Endodermal cell (in vitro differentiated cells): ENCODE measurements at regions not wholly inside any gene's neighbourhood (a gene's known extent, or its start where the extent isn't known, plus 50 kb on each side); places are given as distances from the start of the nearest gene placed in this dataset.

ENCODE experiments used
- DNase-seq: peaks from one replicate; pipeline ENCODE4 v3.0.0-alpha.2; 2017
- H3K27ac ChIP-seq: 2 replicates; pipeline ENCODE4 v1.5.1; 2013; ENCODE audit warnings: mild to moderate bottlenecking, low read depth, low read length, moderate library complexity
- H3K27me3 ChIP-seq: 2 replicates; pipeline ENCODE4 v1.6.1; 2013; ENCODE audit warnings: mild to moderate bottlenecking, low read length, moderate library complexity; ENCODE audit not compliant: insufficient read depth, control insufficient read depth, poor library complexity, severe bottlenecking
- H3K36me3 ChIP-seq: 2 replicates; pipeline ENCODE4 v1.7.0; 2013; ENCODE audit warnings: mild to moderate bottlenecking, low read length, moderate library complexity; ENCODE audit not compliant: control insufficient read depth, insufficient read depth
- H3K4me1 ChIP-seq: one replicate; pipeline ENCODE4 v1.7.0; 2013; ENCODE audit warnings: low read length; ENCODE audit not compliant: control insufficient read depth, insufficient read depth
- H3K4me3 ChIP-seq: 2 replicates; pipeline ENCODE4 v1.5.1; 2013; ENCODE audit warnings: mild to moderate bottlenecking, low read length, moderate library complexity
- H3K9ac ChIP-seq: 2 replicates; pipeline ENCODE4 v1.6.1; 2013; ENCODE audit warnings: mild to moderate bottlenecking, low read length, moderate library complexity; ENCODE audit not compliant: poor library complexity, severe bottlenecking; ENCODE audit errors: extremely low read depth
- H3K9me3 ChIP-seq: 2 replicates; pipeline ENCODE4 v1.6.1; 2013; ENCODE audit warnings: mild to moderate bottlenecking, low read length, moderate library complexity; ENCODE audit not compliant: control insufficient read depth
- H3K27ac Mint-ChIP-seq: 2 replicates; pipeline ENCODE4 v1.8.0; 2020; ENCODE audit warnings: mixed read lengths
- H3K27me3 Mint-ChIP-seq: 2 replicates; pipeline ENCODE4 v1.8.0; 2021; ENCODE audit warnings: mild to moderate bottlenecking, mixed read lengths; ENCODE audit not compliant: insufficient read depth
- H3K36me3 Mint-ChIP-seq: 2 replicates; pipeline ENCODE4 v1.8.0; 2020; ENCODE audit warnings: low read depth, mixed read lengths
- H3K4me1 Mint-ChIP-seq: 2 replicates; pipeline ENCODE4 v1.8.0; 2020; ENCODE audit warnings: mixed read lengths
- H3K4me3 Mint-ChIP-seq: 2 replicates; pipeline ENCODE4 v1.8.0; 2020; ENCODE audit warnings: mild to moderate bottlenecking, moderate library complexity, mixed read lengths
- H3K9me3 Mint-ChIP-seq: 2 replicates; pipeline ENCODE4 v1.8.0; 2020; ENCODE audit warnings: mild to moderate bottlenecking, mixed read lengths
- WGBS, 2 experiments: methylation state at CpG; one replicate each; pipeline versions ENCODE4 v1.1.5 to v1.1.7; 2013; ENCODE audit warnings: missing lambda C conversion rate in 2 of 2, mixed read lengths in 1 of 2; ENCODE audit not compliant: insufficient coverage in 1 of 2, insufficient read length in 1 of 2; 5-methylcytosine and 5-hydroxymethylcytosine counted together
- TF ChIP-seq, protein P1 (sequence below): fragments of 200-600 bp; sonication (generic); conservative IDR thresholded peaks from 2 replicates; pipeline ENCODE4 v1.5.0; 2021; ENCODE audit warnings: antibody characterized with exemption, mild to moderate bottlenecking

DNA sequence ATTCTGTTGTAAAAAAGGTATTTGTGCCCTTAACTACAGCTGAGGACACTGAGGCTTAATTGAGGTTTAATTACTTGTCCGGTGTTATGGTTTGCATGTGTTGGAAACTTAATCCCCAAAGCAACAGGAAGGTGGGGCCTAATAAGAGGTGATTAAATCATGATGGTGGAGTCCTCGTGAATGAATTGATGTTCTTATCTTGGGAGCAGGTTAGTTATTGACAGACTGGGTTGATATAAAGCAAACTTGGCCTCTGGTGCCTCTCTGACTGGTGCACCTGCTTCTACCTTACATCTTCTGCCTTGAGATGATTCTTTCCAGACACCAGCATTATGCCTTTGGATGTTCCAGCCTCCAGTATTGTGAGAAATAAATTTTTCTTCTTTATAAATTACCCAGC is 306.5 kb upstream of the HS3ST5 start:
- peaks cover 3% of the 10 kb centered on the region for H3K9me3 ChIP-seq

DNA sequence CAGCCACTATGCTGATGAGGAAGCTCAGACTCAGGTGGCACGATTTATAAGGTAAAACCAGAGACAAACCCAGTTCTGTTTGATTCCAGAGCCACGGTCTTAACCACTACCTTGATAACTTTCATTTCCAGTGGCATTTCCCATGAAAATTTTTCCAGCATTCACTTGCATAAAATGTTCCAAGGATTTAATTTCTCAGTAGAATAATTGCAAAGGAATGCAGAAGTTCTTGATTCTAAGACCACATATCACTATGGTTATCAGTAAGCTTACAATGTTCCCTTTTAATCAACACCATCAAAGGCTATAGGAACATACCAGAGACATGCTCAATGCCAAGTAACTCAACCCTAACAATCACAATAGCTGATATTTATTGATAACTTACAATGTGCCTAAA is 306.0 kb upstream of the HS3ST5 start:
- no peaks in the 10 kb centered on the region for H3K36me3 ChIP-seq
- no peak for DNase-seq
- H3K27me3 ChIP-seq: no peaks in the 10 kb centered on the region
- WGBS, 2 experiments: 89 to 100% methylated on average over 1 to 2 of the region's 2 CpGs
- peaks cover 3% of the 10 kb centered on the region for H3K9me3 ChIP-seq
- no peak overlapping the region for H3K27ac ChIP-seq
- peaks cover 2% of the 10 kb centered on the region for H3K27me3 Mint-ChIP-seq
- peaks cover 4% of the 10 kb centered on the region for H3K4me1 ChIP-seq
- no peak overlapping the region for H3K27ac Mint-ChIP-seq
- peaks cover 1% of the 10 kb centered on the region for H3K9me3 Mint-ChIP-seq
- H3K4me1 Mint-ChIP-seq: peaks cover 31% of the 10 kb centered on the region
- TF ChIP-seq, protein P1, sequence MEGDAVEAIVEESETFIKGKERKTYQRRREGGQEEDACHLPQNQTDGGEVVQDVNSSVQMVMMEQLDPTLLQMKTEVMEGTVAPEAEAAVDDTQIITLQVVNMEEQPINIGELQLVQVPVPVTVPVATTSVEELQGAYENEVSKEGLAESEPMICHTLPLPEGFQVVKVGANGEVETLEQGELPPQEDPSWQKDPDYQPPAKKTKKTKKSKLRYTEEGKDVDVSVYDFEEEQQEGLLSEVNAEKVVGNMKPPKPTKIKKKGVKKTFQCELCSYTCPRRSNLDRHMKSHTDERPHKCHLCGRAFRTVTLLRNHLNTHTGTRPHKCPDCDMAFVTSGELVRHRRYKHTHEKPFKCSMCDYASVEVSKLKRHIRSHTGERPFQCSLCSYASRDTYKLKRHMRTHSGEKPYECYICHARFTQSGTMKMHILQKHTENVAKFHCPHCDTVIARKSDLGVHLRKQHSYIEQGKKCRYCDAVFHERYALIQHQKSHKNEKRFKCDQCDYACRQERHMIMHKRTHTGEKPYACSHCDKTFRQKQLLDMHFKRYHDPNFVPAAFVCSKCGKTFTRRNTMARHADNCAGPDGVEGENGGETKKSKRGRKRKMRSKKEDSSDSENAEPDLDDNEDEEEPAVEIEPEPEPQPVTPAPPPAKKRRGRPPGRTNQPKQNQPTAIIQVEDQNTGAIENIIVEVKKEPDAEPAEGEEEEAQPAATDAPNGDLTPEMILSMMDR: no peak
- H3K36me3 Mint-ChIP-seq: no peaks in the 10 kb centered on the region
- no peak overlapping the region for H3K9ac ChIP-seq
- H3K4me3 Mint-ChIP-seq: no peak overlapping the region
- peak overlapping the region; percentile 2 for H3K4me3 ChIP-seq

More for the DNA sequence above, 306.5 kb upstream of the HS3ST5 start:
- H3K36me3 Mint-ChIP-seq: no peaks in the 10 kb centered on the region
- DNase-seq: no peak
- Histone ChIP-seq H3K27me3 (no peaks in the 10 kb centered on the region), H3K4me1 (peaks cover 4% of the 10 kb centered on the region), H3K4me3 (peak overlapping the region; percentile 2), H3K9ac (no peak overlapping the region), H3K27ac (no peak overlapping the region), H3K36me3 (no peaks in the 10 kb centered on the region)
- no peak overlapping the region for H3K4me3 Mint-ChIP-seq
- peaks cover 31% of the 10 kb centered on the region for H3K4me1 Mint-ChIP-seq
- H3K27me3 Mint-ChIP-seq: peaks cover 2% of the 10 kb centered on the region
- 89% methylated on average over 2 of the region's 2 CpGs; no CpG with 5 or more reads in 1 of the 2 experiments for WGBS, 2 experiments
- TF ChIP-seq, protein P1: no peak
- H3K27ac Mint-ChIP-seq: no peak overlapping the region
- H3K9me3 Mint-ChIP-seq: peaks cover 1% of the 10 kb centered on the region

DNA sequence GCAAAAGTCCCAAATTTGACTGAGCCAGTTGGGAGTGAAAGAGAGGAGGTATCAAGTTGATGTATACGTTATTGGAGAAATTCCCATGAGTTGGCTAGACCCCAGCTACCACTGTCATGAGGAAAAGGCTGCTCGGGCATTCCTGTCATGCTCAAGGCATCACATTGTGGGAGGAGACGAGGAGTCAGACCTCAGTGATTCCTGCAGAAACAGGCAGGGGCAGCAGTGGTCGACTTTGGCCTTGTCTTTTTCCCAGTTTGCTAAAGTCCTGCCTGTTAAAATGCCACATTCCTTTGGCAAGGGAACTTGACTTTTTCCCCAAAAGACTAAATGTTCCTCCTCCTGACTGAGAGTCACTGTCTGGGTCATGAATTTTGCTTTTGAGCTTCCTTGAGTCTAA is 295.5 kb upstream of the HS3ST5 start:
- Mint-ChIP-seq H3K36me3 (no peaks in the 10 kb centered on the region), H3K9me3 (peaks cover 2% of the 10 kb centered on the region), H3K27me3 (no peaks in the 10 kb centered on the region), H3K27ac (no peak overlapping the region), H3K4me3 (no peak overlapping the region), H3K4me1 (no peaks in the 10 kb centered on the region)
- peak; percentile 83 for DNase-seq
- no peaks in the 10 kb centered on the region for H3K9me3 ChIP-seq
- H3K4me1 ChIP-seq: no peaks in the 10 kb centered on the region
- TF ChIP-seq, protein P1: peak; percentile 67
- H3K27me3 ChIP-seq: no peaks in the 10 kb centered on the region
- H3K36me3 ChIP-seq: no peaks in the 10 kb centered on the region
- no peak overlapping the region for H3K9ac ChIP-seq
- 45 to 67% methylated on average over 3 to 4 of the region's 4 CpGs for WGBS, 2 experiments
- H3K27ac ChIP-seq: no peak overlapping the region
- H3K4me3 ChIP-seq: no peak overlapping the region
